GM12878 (cell line): ENCODE measurements at regions not wholly inside any gene's neighbourhood (a gene's known extent, or its start where the extent isn't known, plus 50 kb on each side); places are given as distances from the start of the nearest gene placed in this dataset.

Experiments
- ATAC-seq: fragments of 200-7000 bp; cut with Tn5 transposase; 3 replicates; pipeline ENCODE4 v1.9.1; 2020; ENCODE audit warnings: mild to moderate bottlenecking, moderate library complexity
- BruUV-seq: library from RNA; stranded (reverse); fragments of 400-500 nt; replicated peaks from 2 replicates; lab custom pipeline; 2021; lab: Mats Ljungman, UMichigan
- CTCF ChIA-PET: fragments of 300-600 bp; sonication (Branson Sonifier 250); formaldehyde crosslinking; extraction: SDS; loops from one replicate; lab custom pipeline; 2021; ENCODE audit warnings: inconsistent platforms; lab: Yijun Ruan, JAX
- POLR2A ChIA-PET: fragments of 350-600 bp; formaldehyde crosslinking; extraction: SDS; loops from one replicate; lab custom pipeline; 2021; ENCODE audit warnings: inconsistent platforms; lab: Charles Lee
- RAD21 ChIA-PET: fragments of 300-600 bp; sonication (Branson Sonifier 250); formaldehyde crosslinking; loops from one replicate; lab custom pipeline; 2023; ENCODE audit warnings: antibody characterized with exemption; ENCODE audit not compliant: unreplicated experiment; lab: Charles Lee
- SMC1A ChIA-PET: fragments of 300-600 bp; sonication (Branson Sonifier 250); formaldehyde crosslinking; loops from one replicate; lab custom pipeline; 2023; ENCODE audit not compliant: unreplicated experiment, uncharacterized antibody; lab: Charles Lee
- DNase-seq: peaks from one replicate; pipeline ENCODE4 v3.0.0-alpha.2; 2011; ENCODE audit warnings: low read depth, low spot score
- FAIRE-seq: peaks from 3 replicates; lab custom pipeline; 2011; peaks lifted over from hg19 to GRCh38; lab: Jason Lieb, UNC
- H2AFZ ChIP-seq: 2 replicates; pipeline ENCODE4 v1.6.0; 2011; ENCODE audit warnings: low read depth, low read length, control low read depth; ENCODE audit not compliant: control insufficient read depth
- H3K27ac ChIP-seq: 2 replicates; pipeline ENCODE4 v1.5.1; 2011; ENCODE audit warnings: control low read depth; ENCODE audit not compliant: control insufficient read depth, insufficient read depth
- H3K27me3 ChIP-seq, 2 experiments: replicated peaks in 1 of 2; 2 replicates each; pipeline versions ENCODE4 v1.6.0 to v1.6.1; 2011; ENCODE audit warnings: low read length in 1 of 2; ENCODE audit not compliant: control insufficient read depth in 2 of 2, insufficient read depth in 2 of 2
- H3K36me3 ChIP-seq, 2 experiments: 2 replicates each; pipeline ENCODE4 v1.5.1; 2011; ENCODE audit warnings: low read length in 1 of 2; ENCODE audit not compliant: control insufficient read depth in 2 of 2, insufficient read depth in 2 of 2
- H3K4me1 ChIP-seq: 2 replicates; pipeline ENCODE4 v1.6.1; 2011; ENCODE audit warnings: mild to moderate bottlenecking, low read length, moderate library complexity, mixed read lengths; ENCODE audit not compliant: control insufficient read depth, insufficient read depth
- H3K4me2 ChIP-seq: 2 replicates; pipeline ENCODE4 v1.6.0; 2011; ENCODE audit warnings: control low read depth; ENCODE audit not compliant: control insufficient read depth, insufficient read depth
- H3K4me3 ChIP-seq: fragments of 200-600 bp; sonication (generic); 2 replicates; pipeline ENCODE4 v1.5.1; 2016
- H3K79me2 ChIP-seq: 2 replicates; pipeline ENCODE4 v1.6.0; 2011; ENCODE audit warnings: low read length; ENCODE audit not compliant: control insufficient read depth, insufficient read depth
- H3K9ac ChIP-seq: 2 replicates; pipeline ENCODE4 v1.8.0; 2011; ENCODE audit warnings: low read length, control low read depth, mixed read lengths; ENCODE audit not compliant: control insufficient read depth, insufficient read depth
- H3K9me3 ChIP-seq: replicated peaks from 3 replicates; pipeline ENCODE4 v1.5.1; 2011; ENCODE audit warnings: mild to moderate bottlenecking, low read length; ENCODE audit not compliant: control insufficient read depth, insufficient read depth
- H4K20me1 ChIP-seq: 2 replicates; pipeline ENCODE4 v1.6.0; 2011; ENCODE audit not compliant: control insufficient read depth, insufficient read depth
- CHD1 ChIP-seq: IDR thresholded peaks from 2 replicates; pipeline ENCODE4 v1.6.1; 2012; ENCODE audit warnings: low read depth, low read length, improper control_type of control experiment
- E2F8 ChIP-seq: fragments of 450-650 bp; IDR thresholded peaks from 2 replicates; pipeline ENCODE4 v1.6.1; 2018; ENCODE audit warnings: mild to moderate bottlenecking, low read depth, moderate library complexity; ENCODE audit not compliant: partially characterized antibody
- HDGF ChIP-seq: fragments of 450-650 bp; IDR thresholded peaks from 2 replicates; pipeline ENCODE4 v1.6.1; 2016; ENCODE audit warnings: antibody characterized with exemption
- MEF2B ChIP-seq: fragments of 450-650 bp; IDR thresholded peaks from 2 replicates; pipeline ENCODE4 v1.6.1; 2018; ENCODE audit warnings: mild to moderate bottlenecking, moderate library complexity; ENCODE audit not compliant: partially characterized antibody, poor library complexity, severe bottlenecking
- NFYA ChIP-seq: IDR thresholded peaks from 2 replicates; pipeline ENCODE4 v1.6.1; 2011; ENCODE audit warnings: low read depth, mild to moderate bottlenecking, low read length, improper control_type of control experiment, borderline replicate concordance
- PML ChIP-seq: IDR thresholded peaks from 2 replicates; pipeline ENCODE4 v1.6.1; 2012; ENCODE audit warnings: low read length, inconsistent platforms
- SMARCA5 ChIP-seq: fragments of 450-650 bp; IDR thresholded peaks from 2 replicates; pipeline ENCODE4 v1.6.1; 2017; ENCODE audit warnings: mild to moderate bottlenecking
- SMC3 ChIP-seq: IDR thresholded peaks from 2 replicates; pipeline ENCODE4 v1.6.1; 2011; ENCODE audit warnings: low read length, improper control_type of control experiment, borderline replicate concordance
- SP1 ChIP-seq: IDR thresholded peaks from one replicate; pipeline ENCODE4 v1.6.1; 2011; ENCODE audit warnings: low read depth, low read length
- SREBF1 ChIP-seq: IDR thresholded peaks from 2 replicates; pipeline ENCODE4 v1.6.1; 2012; ENCODE audit warnings: mild to moderate bottlenecking, low read length
- TAF1 ChIP-seq: IDR thresholded peaks from 2 replicates; pipeline ENCODE4 v1.6.1; 2011; ENCODE audit warnings: mild to moderate bottlenecking, low read depth, low read length, borderline replicate concordance
- TARDBP ChIP-seq: IDR thresholded peaks from 2 replicates; pipeline ENCODE4 v1.6.1; 2016; ENCODE audit warnings: borderline replicate concordance
- WGBS: methylation state at CpG from one replicate; pipeline ENCODE4 v1.1.6; 2016; ENCODE audit warnings: low lambda C conversion rate; ENCODE audit not compliant: insufficient replicate concordance, insufficient coverage; ENCODE audit errors: missing lambda C conversion rate; 5-methylcytosine and 5-hydroxymethylcytosine counted together
- in situ Hi-C: fragments of 300-500 bp; cut with MboI; formaldehyde crosslinking; loops from 9 replicates; pipeline ENCODE4 v1.14.3; 2018; ENCODE audit warnings: mixed read lengths
- intact Hi-C: fragments of 100-400 bp; cut with micrococcal nuclease; formaldehyde crosslinking; loops from one replicate; pipeline ENCODE4 v1.14.2; 2022; ENCODE audit not compliant: unreplicated experiment
- TF ChIP-seq, protein P1 (sequence below): IDR thresholded peaks from 2 replicates; pipeline ENCODE4 v1.6.1; 2012; ENCODE audit warnings: mild to moderate bottlenecking, low read depth, low read length
- TF ChIP-seq, protein P2 (sequence below): fragments of 450-650 bp; IDR thresholded peaks from 2 replicates; pipeline ENCODE4 v1.6.1; 2017; ENCODE audit warnings: borderline replicate concordance
- TF ChIP-seq, protein P3 (sequence below): IDR thresholded peaks from 2 replicates; pipeline ENCODE4 v1.6.1; 2011; ENCODE audit warnings: borderline replicate concordance, low read depth, mild to moderate bottlenecking, moderate library complexity, low read length; ENCODE audit not compliant: insufficient read depth, poor library complexity, severe bottlenecking

DNA sequence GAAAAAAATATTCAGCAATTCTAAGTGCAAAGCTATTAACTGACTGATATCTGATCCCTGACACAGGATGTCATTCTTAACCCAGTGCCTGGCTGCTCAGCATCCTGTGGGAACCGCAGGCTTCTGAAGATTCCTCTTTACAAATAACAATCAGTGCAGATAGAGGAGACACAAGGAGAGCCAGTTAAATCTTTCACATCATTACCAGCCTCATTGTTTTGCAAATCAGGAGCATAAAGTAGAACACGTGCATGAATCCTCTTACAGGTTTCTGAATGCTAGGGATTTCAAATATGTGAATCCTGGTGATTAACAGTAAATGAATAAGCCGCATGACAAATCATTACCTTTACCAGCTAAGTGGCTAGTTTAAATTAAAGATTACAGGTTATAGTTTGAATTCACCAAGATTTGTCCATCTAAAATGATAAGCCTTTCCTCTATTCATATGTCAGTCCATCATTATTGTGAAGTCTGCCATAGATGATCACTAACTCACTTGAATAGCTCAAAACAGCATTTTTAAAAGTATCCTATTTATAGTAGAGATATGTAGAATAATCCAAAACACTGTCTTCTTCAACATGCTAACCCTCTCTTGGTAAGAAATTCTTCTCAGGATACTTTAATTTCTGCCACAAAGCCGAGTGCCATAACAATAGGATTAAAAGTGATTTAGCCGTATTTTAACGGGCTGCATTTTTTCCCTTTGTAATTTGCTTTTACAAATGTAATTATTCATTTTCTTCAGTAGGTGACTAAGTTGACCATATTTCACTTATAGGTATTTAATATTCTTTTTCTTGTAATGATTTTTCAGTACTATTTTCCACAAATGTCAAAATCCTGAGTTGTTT is 367.3 kb upstream of the EPHA7 start:
- H3K9me3 ChIP-seq: no peaks in the 10 kb centered on the region
- H3K27me3 ChIP-seq: no peaks in the 10 kb centered on the region
- WGBS: 43% methylated on average over 6 of the region's 6 CpGs
- H4K20me1 ChIP-seq: no peaks in the 10 kb centered on the region
- ATAC-seq (no peak), FAIRE-seq (no peak), DNase-seq (no peak)
- ChIA-PET RAD21 (no interaction called here), SMC1A (interaction anchor here (1.0 kb wide), 1 partner anchor 135 kb away, joined by 3 read pairs; no protein-coding TSS in a partner anchor), POLR2A (no interaction called here), CTCF (no interaction called here)
- H3K79me2 ChIP-seq: no peaks in the 10 kb centered on the region
- no peak overlapping the region for H3K4me3 ChIP-seq
- H3K4me2 ChIP-seq: no peak overlapping the region
- no peaks in the 10 kb centered on the region for H3K36me3 ChIP-seq
- H3K9ac ChIP-seq: no peak overlapping the region
- in situ Hi-C loops (no loop called here), intact Hi-C loops (no loop called here)
- no peak overlapping the region for H3K27ac ChIP-seq
- no peaks in the 10 kb centered on the region; the same call in 1 of the 2 replicates for H3K4me1 ChIP-seq
- H2AFZ ChIP-seq: no peak overlapping the region
- BruUV-seq: no TSS peak
- TF ChIP-seq TARDBP (no peak), SMARCA5 (no peak), SP1 (no peak), MEF2B (no peak), SMC3 (no peak), TAF1 (no peak), CHD1 (no peak), PML (no peak), HDGF (no peak), E2F8 (no peak), SREBF1 (no peak), NFYA (no peak)
- TF ChIP-seq, protein P1, sequence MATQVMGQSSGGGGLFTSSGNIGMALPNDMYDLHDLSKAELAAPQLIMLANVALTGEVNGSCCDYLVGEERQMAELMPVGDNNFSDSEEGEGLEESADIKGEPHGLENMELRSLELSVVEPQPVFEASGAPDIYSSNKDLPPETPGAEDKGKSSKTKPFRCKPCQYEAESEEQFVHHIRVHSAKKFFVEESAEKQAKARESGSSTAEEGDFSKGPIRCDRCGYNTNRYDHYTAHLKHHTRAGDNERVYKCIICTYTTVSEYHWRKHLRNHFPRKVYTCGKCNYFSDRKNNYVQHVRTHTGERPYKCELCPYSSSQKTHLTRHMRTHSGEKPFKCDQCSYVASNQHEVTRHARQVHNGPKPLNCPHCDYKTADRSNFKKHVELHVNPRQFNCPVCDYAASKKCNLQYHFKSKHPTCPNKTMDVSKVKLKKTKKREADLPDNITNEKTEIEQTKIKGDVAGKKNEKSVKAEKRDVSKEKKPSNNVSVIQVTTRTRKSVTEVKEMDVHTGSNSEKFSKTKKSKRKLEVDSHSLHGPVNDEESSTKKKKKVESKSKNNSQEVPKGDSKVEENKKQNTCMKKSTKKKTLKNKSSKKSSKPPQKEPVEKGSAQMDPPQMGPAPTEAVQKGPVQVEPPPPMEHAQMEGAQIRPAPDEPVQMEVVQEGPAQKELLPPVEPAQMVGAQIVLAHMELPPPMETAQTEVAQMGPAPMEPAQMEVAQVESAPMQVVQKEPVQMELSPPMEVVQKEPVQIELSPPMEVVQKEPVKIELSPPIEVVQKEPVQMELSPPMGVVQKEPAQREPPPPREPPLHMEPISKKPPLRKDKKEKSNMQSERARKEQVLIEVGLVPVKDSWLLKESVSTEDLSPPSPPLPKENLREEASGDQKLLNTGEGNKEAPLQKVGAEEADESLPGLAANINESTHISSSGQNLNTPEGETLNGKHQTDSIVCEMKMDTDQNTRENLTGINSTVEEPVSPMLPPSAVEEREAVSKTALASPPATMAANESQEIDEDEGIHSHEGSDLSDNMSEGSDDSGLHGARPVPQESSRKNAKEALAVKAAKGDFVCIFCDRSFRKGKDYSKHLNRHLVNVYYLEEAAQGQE: no peak
- TF ChIP-seq, protein P2, sequence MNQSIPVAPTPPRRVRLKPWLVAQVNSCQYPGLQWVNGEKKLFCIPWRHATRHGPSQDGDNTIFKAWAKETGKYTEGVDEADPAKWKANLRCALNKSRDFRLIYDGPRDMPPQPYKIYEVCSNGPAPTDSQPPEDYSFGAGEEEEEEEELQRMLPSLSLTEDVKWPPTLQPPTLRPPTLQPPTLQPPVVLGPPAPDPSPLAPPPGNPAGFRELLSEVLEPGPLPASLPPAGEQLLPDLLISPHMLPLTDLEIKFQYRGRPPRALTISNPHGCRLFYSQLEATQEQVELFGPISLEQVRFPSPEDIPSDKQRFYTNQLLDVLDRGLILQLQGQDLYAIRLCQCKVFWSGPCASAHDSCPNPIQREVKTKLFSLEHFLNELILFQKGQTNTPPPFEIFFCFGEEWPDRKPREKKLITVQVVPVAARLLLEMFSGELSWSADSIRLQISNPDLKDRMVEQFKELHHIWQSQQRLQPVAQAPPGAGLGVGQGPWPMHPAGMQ: no peak
- TF ChIP-seq, protein P3, sequence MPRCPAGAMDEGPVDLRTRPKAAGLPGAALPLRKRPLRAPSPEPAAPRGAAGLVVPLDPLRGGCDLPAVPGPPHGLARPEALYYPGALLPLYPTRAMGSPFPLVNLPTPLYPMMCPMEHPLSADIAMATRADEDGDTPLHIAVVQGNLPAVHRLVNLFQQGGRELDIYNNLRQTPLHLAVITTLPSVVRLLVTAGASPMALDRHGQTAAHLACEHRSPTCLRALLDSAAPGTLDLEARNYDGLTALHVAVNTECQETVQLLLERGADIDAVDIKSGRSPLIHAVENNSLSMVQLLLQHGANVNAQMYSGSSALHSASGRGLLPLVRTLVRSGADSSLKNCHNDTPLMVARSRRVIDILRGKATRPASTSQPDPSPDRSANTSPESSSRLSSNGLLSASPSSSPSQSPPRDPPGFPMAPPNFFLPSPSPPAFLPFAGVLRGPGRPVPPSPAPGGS: no peak
